CD4-positive, alpha-beta T cell treated with Interleukin-10 for 1 hour (primary cell): ENCODE measurements at regions not wholly inside any gene's neighbourhood (a gene's known extent, or its start where the extent isn't known, plus 50 kb on each side); places are given as distances from the start of the nearest gene placed in this dataset.

Source experiments
- DNase-seq: peaks from one replicate; pipeline ENCODE4 v3.0.0-alpha.2; 2020

DNA sequence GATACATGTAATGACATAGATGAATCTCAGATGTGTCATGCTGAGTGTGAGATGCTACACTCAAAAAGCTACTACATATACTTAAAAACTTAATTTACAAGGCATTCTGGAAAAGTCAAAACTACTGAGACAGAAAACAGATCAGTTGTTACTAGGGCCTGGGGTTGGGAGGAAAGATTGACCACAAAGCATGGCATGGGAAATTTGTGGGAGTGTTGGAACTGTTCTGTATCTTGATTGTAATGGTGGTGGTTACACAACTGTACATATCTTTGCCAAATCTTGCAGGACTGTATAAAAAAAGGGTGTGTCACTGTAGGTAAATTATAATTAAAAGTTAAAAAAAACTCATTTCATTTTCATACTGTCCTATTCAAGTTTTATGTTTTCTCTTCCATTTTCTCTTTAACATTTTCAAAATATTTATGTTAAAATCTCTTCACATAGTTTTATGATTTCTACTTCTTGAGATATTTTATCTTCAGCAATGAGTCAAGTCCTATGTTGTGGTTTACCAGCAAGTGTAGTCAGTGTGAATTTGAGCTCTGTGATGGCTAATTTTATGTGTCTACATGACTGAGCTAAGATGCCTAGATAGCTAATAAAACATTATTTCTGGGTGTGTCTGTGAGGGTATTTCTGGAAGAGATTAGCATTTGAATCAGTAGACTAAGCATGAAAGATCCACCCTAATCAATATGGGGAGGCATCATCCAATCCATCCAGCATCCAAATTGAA is 58.6 kb upstream of the VRK2 start:
- DNase-seq, result no peak

DNA sequence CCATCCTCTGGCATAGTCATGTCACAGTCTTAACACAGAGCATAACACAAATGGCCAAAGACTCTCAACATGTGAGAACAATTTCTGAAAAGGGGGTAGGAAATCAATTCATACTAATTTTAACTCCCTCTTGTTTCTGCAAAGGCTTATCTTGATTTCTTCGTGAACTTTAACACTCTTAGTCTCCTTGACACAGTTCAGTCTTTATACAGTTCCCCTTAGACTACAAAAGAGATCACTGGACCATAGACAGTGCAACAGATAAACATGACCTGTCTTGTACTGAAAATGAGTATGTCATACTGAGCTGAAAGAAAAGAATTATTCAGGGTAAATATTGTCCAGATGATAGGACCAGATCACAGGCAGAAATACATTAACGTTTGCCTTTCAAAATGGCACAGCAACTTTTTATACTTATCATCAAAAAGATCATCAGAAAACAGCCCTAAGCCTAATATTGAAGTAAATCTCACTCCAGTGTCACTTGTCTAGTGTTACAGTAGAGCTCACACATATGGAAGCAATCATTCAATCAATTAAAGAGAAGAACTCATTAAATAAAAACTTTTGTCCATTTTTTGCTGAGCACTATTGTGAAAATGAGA is 56.4 kb upstream of the VRK2 start:
- no peak for DNase-seq
